H9 (cell line): ENCODE measurements at regions not wholly inside any gene's neighbourhood (a gene's known extent, or its start where the extent isn't known, plus 50 kb on each side); places are given as distances from the start of the nearest gene placed in this dataset.

Experiments used
- DNase-seq: peaks from one replicate; pipeline ENCODE4 v3.0.0-alpha.2; 2017
- H2AFZ ChIP-seq: one replicate; pipeline ENCODE4 v1.6.1; 2013; ENCODE audit warnings: mild to moderate bottlenecking, low read length, control low read depth, moderate library complexity
- H2AK5ac ChIP-seq: 2 replicates; pipeline ENCODE4 v1.6.1; 2013; ENCODE audit warnings: low read length, control low read depth, mixed read lengths; ENCODE audit not compliant: insufficient read length
- H2BK120ac ChIP-seq: one replicate; pipeline ENCODE4 v1.6.1; 2013; ENCODE audit warnings: low read depth, mild to moderate bottlenecking, low read length, control low read depth, inconsistent platforms; ENCODE audit not compliant: poor library complexity, severe bottlenecking
- H2BK12ac ChIP-seq: 2 replicates; pipeline ENCODE4 v1.6.1; 2013; ENCODE audit warnings: low read length, control low read depth, mixed read lengths, low read depth; ENCODE audit not compliant: insufficient read length
- H2BK15ac ChIP-seq: 2 replicates; pipeline ENCODE4 v1.6.1; 2013; ENCODE audit warnings: low read depth, low read length, control low read depth
- H2BK20ac ChIP-seq: one replicate; pipeline ENCODE4 v1.6.1; 2013; ENCODE audit warnings: low read depth, mild to moderate bottlenecking, low read length, control low read depth, inconsistent platforms; ENCODE audit not compliant: poor library complexity, severe bottlenecking
- H2BK5ac ChIP-seq: 2 replicates; pipeline ENCODE4 v1.6.1; 2013; ENCODE audit warnings: low read length, control low read depth, mixed read lengths; ENCODE audit not compliant: insufficient read length
- H3K14ac ChIP-seq: 2 replicates; pipeline ENCODE4 v1.6.1; 2013; ENCODE audit warnings: low read length, control low read depth; ENCODE audit not compliant: insufficient read depth
- H3K18ac ChIP-seq: 2 replicates; pipeline ENCODE4 v1.6.1; 2013; ENCODE audit warnings: low read depth, mild to moderate bottlenecking, mixed read lengths, low read length, control low read depth; ENCODE audit not compliant: insufficient read length
- H3K23ac ChIP-seq: 2 replicates; pipeline ENCODE4 v1.6.1; 2013; ENCODE audit warnings: low read length, control low read depth, mixed read lengths, low read depth; ENCODE audit not compliant: insufficient read length
- H3K23me2 ChIP-seq: 2 replicates; pipeline ENCODE4 v1.6.1; 2013; ENCODE audit warnings: low read depth, mild to moderate bottlenecking, mixed read lengths, low read length, control low read depth; ENCODE audit not compliant: insufficient read length, poor library complexity, severe bottlenecking
- H3K27ac ChIP-seq: 2 replicates; pipeline ENCODE4 v1.5.1; 2013; ENCODE audit warnings: low read length, control low read depth, mixed read lengths, low read depth; ENCODE audit not compliant: insufficient read length
- H3K27me3 ChIP-seq: 2 replicates; pipeline ENCODE4 v1.6.1; 2013; ENCODE audit warnings: low read length, control low read depth, inconsistent platforms; ENCODE audit not compliant: insufficient read depth
- H3K4ac ChIP-seq: 2 replicates; pipeline ENCODE4 v1.6.1; 2013; ENCODE audit warnings: low read depth, mild to moderate bottlenecking, control low read depth, inconsistent platforms, low read length, moderate library complexity
- H3K4me1 ChIP-seq: 2 replicates; pipeline ENCODE4 v1.6.1; 2013; ENCODE audit warnings: low read length, control low read depth, inconsistent platforms; ENCODE audit not compliant: insufficient read depth
- H3K4me2 ChIP-seq: 2 replicates; pipeline ENCODE4 v1.6.1; 2013; ENCODE audit warnings: low read length, control low read depth, mixed read lengths; ENCODE audit not compliant: insufficient read length, insufficient read depth
- H3K56ac ChIP-seq: 2 replicates; pipeline ENCODE4 v1.6.1; 2013; ENCODE audit warnings: low read depth, mild to moderate bottlenecking, mixed read lengths, low read length, control low read depth; ENCODE audit not compliant: insufficient read length
- H3K79me1 ChIP-seq: 2 replicates; pipeline ENCODE4 v1.6.1; 2013; ENCODE audit warnings: low read depth, mild to moderate bottlenecking, moderate library complexity, low read length, control low read depth, inconsistent platforms; ENCODE audit not compliant: insufficient read depth, poor library complexity, severe bottlenecking
- H3K79me2 ChIP-seq: 2 replicates; pipeline ENCODE4 v1.6.1; 2013; ENCODE audit warnings: low read length, control low read depth, inconsistent platforms; ENCODE audit not compliant: insufficient read depth
- H3K9ac ChIP-seq: 2 replicates; pipeline ENCODE4 v1.6.1; 2013; ENCODE audit warnings: low read length, control low read depth, mixed read lengths; ENCODE audit not compliant: insufficient read length; ENCODE audit errors: extremely low read depth
- H3K9me3 ChIP-seq: one replicate; pipeline ENCODE4 v1.6.1; 2013; ENCODE audit warnings: low read depth, low read length, inconsistent platforms; ENCODE audit not compliant: control insufficient read depth
- H3T11ph ChIP-seq: one replicate; pipeline ENCODE4 v1.6.1; 2013; ENCODE audit warnings: mild to moderate bottlenecking, low read length, control low read depth, inconsistent platforms
- H4K20me1 ChIP-seq: one replicate; pipeline ENCODE4 v1.6.1; 2013; ENCODE audit not compliant: control insufficient read depth, insufficient read length, insufficient read depth
- H4K5ac ChIP-seq: 2 replicates; pipeline ENCODE4 v1.6.1; 2013; ENCODE audit warnings: low read depth, mild to moderate bottlenecking, mixed read lengths, low read length, control low read depth; ENCODE audit not compliant: insufficient read length
- H4K8ac ChIP-seq: replicated peaks from 2 replicates; pipeline ENCODE4 v1.6.1; 2013; ENCODE audit warnings: low read length, control low read depth, mixed read lengths, low read depth; ENCODE audit not compliant: insufficient read length
- H4K91ac ChIP-seq: 2 replicates; pipeline ENCODE4 v1.6.1; 2013; ENCODE audit warnings: low read depth, mild to moderate bottlenecking, moderate library complexity, mixed read lengths, low read length, control low read depth; ENCODE audit not compliant: insufficient read length
- H3K27ac Mint-ChIP-seq, 3 experiments: 2 replicates in 2 of 3; 3 replicates in 1 of 3; pipeline ENCODE4 v1.8.0; 2020 to 2021; ENCODE audit warnings: mixed read lengths in 3 of 3, mild to moderate bottlenecking in 1 of 3, moderate library complexity in 1 of 3
- H3K27me3 Mint-ChIP-seq: 2 replicates; pipeline ENCODE4 v1.8.0; 2021; ENCODE audit warnings: low read depth, mild to moderate bottlenecking, moderate library complexity, mixed read lengths
- H3K36me3 Mint-ChIP-seq, 3 experiments: 2 replicates in 2 of 3; 3 replicates in 1 of 3; pipeline ENCODE4 v1.8.0; 2020 to 2021; ENCODE audit warnings: low read depth in 3 of 3, mixed read lengths in 3 of 3; ENCODE audit not compliant: insufficient read depth in 1 of 3
- H3K4me1 Mint-ChIP-seq, 2 experiments: 2 replicates each; pipeline ENCODE4 v1.8.0; 2020; ENCODE audit warnings: mixed read lengths in 2 of 2
- H3K4me3 Mint-ChIP-seq, 2 experiments: 2 replicates in 1 of 2; 3 replicates in 1 of 2; pipeline ENCODE4 v1.8.0; 2020 to 2021; ENCODE audit warnings: mild to moderate bottlenecking in 2 of 2, mixed read lengths in 2 of 2, moderate library complexity in 1 of 2
- H3K9me3 Mint-ChIP-seq, 2 experiments: 2 replicates in 1 of 2; 3 replicates in 1 of 2; pipeline ENCODE4 v1.8.0; 2020; ENCODE audit warnings: mild to moderate bottlenecking in 2 of 2, mixed read lengths in 2 of 2, moderate library complexity in 1 of 2
- CTCF ChIP-seq: fragments of 200-600 bp; sonication (generic); conservative IDR thresholded peaks from 3 replicates; pipeline ENCODE4 v1.8.0; 2021; ENCODE audit warnings: antibody characterized with exemption, mild to moderate bottlenecking
- WGBS: extraction: QIAGEN DNeasy Blood & Tissue Kit; methylation state at CpG from one replicate; pipeline ENCODE4 v1.1.7; 2013; ENCODE audit warnings: missing lambda C conversion rate, low lambda C conversion rate, mixed read lengths; ENCODE audit not compliant: insufficient read length; ENCODE audit errors: extremely low coverage; 5-methylcytosine and 5-hydroxymethylcytosine counted together

- Histone ChIP-seq H2BK12ac (no peak overlapping the region), H2BK120ac (no peak overlapping the region), H3K14ac (no peak overlapping the region), H3K79me2 (no peaks in the 10 kb centered on the region), H2AFZ (no peak overlapping the region), H3K23me2 (peaks cover 3% of the 10 kb centered on the region), H3K9me3 (no peaks in the 10 kb centered on the region), H3K23ac (no peak overlapping the region), H3K4ac (no peak overlapping the region), H2BK5ac (no peak overlapping the region), H3K9ac (no peak overlapping the region), H3K4me1 (peaks cover 5% of the 10 kb centered on the region; the same call in 1 of the 2 replicates), H2BK15ac (no peak overlapping the region), H3T11ph (no peak overlapping the region), H2BK20ac (no peak overlapping the region), H3K4me2 (no peak overlapping the region), H3K56ac (no peak overlapping the region), H3K18ac (no peak overlapping the region), H4K91ac (no peak overlapping the region), H3K27ac (no peak overlapping the region), H4K5ac (no peak overlapping the region), H3K27me3 (no peaks in the 10 kb centered on the region), H4K20me1 (no peaks in the 10 kb centered on the region), H3K79me1 (no peaks in the 10 kb centered on the region), H2AK5ac (no peak overlapping the region), H4K8ac (no peak overlapping the region)
- peaks cover 0 to 8% (median 7%) of the 10 kb centered on the region in 3 experiments; a peak in 5 of 7 replicates for H3K36me3 Mint-ChIP-seq
- no peak for TF ChIP-seq CTCF
- H3K9me3 Mint-ChIP-seq = peaks cover 5 to 7% of the 10 kb centered on the region in 2 experiments; a peak in 3 of 5 replicates
- WGBS = no CpG with 5 or more reads among the region's 4 CpGs
- H3K27me3 Mint-ChIP-seq = no peaks in the 10 kb centered on the region
- no peak overlapping the region for H3K27ac Mint-ChIP-seq
- H3K4me1 Mint-ChIP-seq = peaks cover 28 to 35% of the 10 kb centered on the region in 2 experiments
- no peak for DNase-seq
- no peak overlapping the region for H3K4me3 Mint-ChIP-seq
Observed at GRCh38 chr9:129331493-129331765, 153.4 kb upstream of the IER5L start.
